ENCODE measurements at regions not wholly inside any gene's neighbourhood (a gene's known extent, or its start where the extent isn't known, plus 50 kb on each side); places are given as distances from the start of the nearest gene placed in this dataset.

DNA sequence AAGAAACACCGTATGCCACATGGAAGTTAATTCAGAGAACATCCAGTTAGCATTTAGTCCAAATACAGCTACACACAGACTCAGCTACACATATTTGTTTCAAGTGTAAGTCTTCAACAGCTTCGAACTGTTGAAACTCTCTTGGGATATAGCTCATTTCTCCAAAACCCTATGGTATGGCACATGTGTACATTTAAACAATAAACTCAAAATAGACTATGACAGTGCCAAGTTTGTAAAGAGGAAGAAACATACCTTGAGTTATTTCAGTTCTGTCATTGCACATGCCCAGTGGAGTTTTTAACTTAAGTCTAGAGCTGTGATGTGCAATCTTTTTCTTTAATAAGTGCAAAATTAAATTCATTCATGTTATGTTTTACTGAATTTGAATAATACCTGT, 155.1 kb upstream of the RAI14 start:
- TF ChIP-seq, protein P1, sequence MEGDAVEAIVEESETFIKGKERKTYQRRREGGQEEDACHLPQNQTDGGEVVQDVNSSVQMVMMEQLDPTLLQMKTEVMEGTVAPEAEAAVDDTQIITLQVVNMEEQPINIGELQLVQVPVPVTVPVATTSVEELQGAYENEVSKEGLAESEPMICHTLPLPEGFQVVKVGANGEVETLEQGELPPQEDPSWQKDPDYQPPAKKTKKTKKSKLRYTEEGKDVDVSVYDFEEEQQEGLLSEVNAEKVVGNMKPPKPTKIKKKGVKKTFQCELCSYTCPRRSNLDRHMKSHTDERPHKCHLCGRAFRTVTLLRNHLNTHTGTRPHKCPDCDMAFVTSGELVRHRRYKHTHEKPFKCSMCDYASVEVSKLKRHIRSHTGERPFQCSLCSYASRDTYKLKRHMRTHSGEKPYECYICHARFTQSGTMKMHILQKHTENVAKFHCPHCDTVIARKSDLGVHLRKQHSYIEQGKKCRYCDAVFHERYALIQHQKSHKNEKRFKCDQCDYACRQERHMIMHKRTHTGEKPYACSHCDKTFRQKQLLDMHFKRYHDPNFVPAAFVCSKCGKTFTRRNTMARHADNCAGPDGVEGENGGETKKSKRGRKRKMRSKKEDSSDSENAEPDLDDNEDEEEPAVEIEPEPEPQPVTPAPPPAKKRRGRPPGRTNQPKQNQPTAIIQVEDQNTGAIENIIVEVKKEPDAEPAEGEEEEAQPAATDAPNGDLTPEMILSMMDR (IDR thresholded peaks at IDR 0.05; ENCODE audit: low read depth, low read length): no peak
- TF ChIP-seq POLR2A (IDR thresholded peaks at IDR 0.05; ENCODE audit: extremely low read depth, insufficient read length) (no peak), MYC (IDR thresholded peaks at IDR 0.05; ENCODE audit: low read depth, low read length) (no peak)
